Medulla oblongata (tissue), 1 donor: ENCODE measurements at regions not wholly inside any gene's neighbourhood (a gene's known extent, or its start where the extent isn't known, plus 50 kb on each side); places are given as distances from the start of the nearest gene placed in this dataset.
"Not testable (repeated sequence)": the region's sequence is repeated elsewhere in the genome, so short reads cannot be mapped to it uniquely, and the experiment has no call there.

ENCODE experiments used
- DNase-seq: peaks from one replicate; pipeline ENCODE4 v3.0.0-alpha.2; 2015; ENCODE audit errors: extremely low spot score

GRCh38 chr12:13562915-13563742 lies 366.6 kb downstream of the EMP1 start:
- DNase-seq = no peak

- no peak for DNase-seq
These were observed 365.4 kb downstream of the EMP1 start for GRCh38 chr12:13561923-13562322.

- no peak for DNase-seq
These were observed 362.9 kb downstream of the EMP1 start for GRCh38 chr12:13559318-13559978.

- DNase-seq = no peak
These were observed 356.3 kb downstream of the EMP1 start for GRCh38 chr12:13552830-13553229.

- DNase-seq = no peak
These were observed 350.8 kb downstream of the EMP1 start for GRCh38 chr12:13547283-13547682.

GRCh38 chr12:13546231-13546630 lies 349.7 kb downstream of the EMP1 start:
- DNase-seq = no peak

GRCh38 chr12:13539051-13539450 lies 342.5 kb downstream of the EMP1 start:
- no peak for DNase-seq

GRCh38 chr12:13538136-13538535 lies 341.6 kb downstream of the EMP1 start:
- no peak for DNase-seq

GRCh38 chr12:13537623-13538022 lies 341.1 kb downstream of the EMP1 start:
- DNase-seq = no peak

- no peak for DNase-seq
These were observed 339.8 kb downstream of the EMP1 start for GRCh38 chr12:13536219-13536910.

- peak; percentile 89 for DNase-seq
These were observed 338.3 kb downstream of the EMP1 start for GRCh38 chr12:13534645-13535398.

GRCh38 chr12:13534242-13534641 lies 337.7 kb downstream of the EMP1 start:
- peak; percentile 7 for DNase-seq

- peak; percentile 46 for DNase-seq
These were observed 334.4 kb downstream of the EMP1 start for GRCh38 chr12:13530966-13531365.

GRCh38 chr12:13526185-13526921 lies 329.8 kb downstream of the EMP1 start:
- DNase-seq = not testable (repeated sequence)

- DNase-seq = no peak
These were observed 327.2 kb downstream of the EMP1 start for GRCh38 chr12:13523536-13524307.

- not testable (repeated sequence) for DNase-seq
These were observed 321.5 kb downstream of the EMP1 start for GRCh38 chr12:13518034-13518433.

GRCh38 chr12:13509740-13510139 lies 313.2 kb downstream of the EMP1 start:
- no peak for DNase-seq

- no peak for DNase-seq
These were observed 309.1 kb downstream of the EMP1 start for GRCh38 chr12:13505636-13506035.

GRCh38 chr12:13505224-13505623 lies 308.7 kb downstream of the EMP1 start:
- no peak for DNase-seq

GRCh38 chr12:13504736-13505135 lies 308.2 kb downstream of the EMP1 start:
- no peak for DNase-seq
